Omental fat pad (tissue), 3 donors: ENCODE measurements at regions not wholly inside any gene's neighbourhood (a gene's known extent, or its start where the extent isn't known, plus 50 kb on each side); places are given as distances from the start of the nearest gene placed in this dataset.

Experiments
- ATAC-seq: fragments of 150-250 bp; one replicate; pipeline ENCODE4 v1.9.1; 2016; ENCODE audit warnings: mild to moderate bottlenecking, moderate library complexity; ENCODE audit not compliant: low FRiP score
- DNase-seq: peaks from one replicate; pipeline ENCODE4 v3.0.0-alpha.2; 2019; ENCODE audit warnings: low spot score
- TF ChIP-seq, protein P1 (sequence below), 3 donors: fragments of 450-650 bp; IDR thresholded peaks; one replicate each; pipeline ENCODE4 v1.5.1; 2016 to 2017; ENCODE audit warnings: antibody characterized with exemption in 3 of 3, mild to moderate bottlenecking in 3 of 3, moderate library complexity in 2 of 3

- TF ChIP-seq, protein P1, sequence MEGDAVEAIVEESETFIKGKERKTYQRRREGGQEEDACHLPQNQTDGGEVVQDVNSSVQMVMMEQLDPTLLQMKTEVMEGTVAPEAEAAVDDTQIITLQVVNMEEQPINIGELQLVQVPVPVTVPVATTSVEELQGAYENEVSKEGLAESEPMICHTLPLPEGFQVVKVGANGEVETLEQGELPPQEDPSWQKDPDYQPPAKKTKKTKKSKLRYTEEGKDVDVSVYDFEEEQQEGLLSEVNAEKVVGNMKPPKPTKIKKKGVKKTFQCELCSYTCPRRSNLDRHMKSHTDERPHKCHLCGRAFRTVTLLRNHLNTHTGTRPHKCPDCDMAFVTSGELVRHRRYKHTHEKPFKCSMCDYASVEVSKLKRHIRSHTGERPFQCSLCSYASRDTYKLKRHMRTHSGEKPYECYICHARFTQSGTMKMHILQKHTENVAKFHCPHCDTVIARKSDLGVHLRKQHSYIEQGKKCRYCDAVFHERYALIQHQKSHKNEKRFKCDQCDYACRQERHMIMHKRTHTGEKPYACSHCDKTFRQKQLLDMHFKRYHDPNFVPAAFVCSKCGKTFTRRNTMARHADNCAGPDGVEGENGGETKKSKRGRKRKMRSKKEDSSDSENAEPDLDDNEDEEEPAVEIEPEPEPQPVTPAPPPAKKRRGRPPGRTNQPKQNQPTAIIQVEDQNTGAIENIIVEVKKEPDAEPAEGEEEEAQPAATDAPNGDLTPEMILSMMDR (IDR thresholded peaks at IDR 0.05), result no peak
- no peak for ATAC-seq
- DNase-seq, result no peak
These were observed 216.0 kb downstream of the SAMD5 start for GRCh38 chr6:147724454-147724853.

GRCh38 chr6:147726342-147726741 is 217.9 kb downstream of the SAMD5 start:
- TF ChIP-seq, protein P1 (IDR thresholded peaks at IDR 0.05), result no peak
- no peak for DNase-seq
- ATAC-seq, result no peak

GRCh38 chr6:147728903-147729302 is 220.4 kb downstream of the SAMD5 start:
- TF ChIP-seq, protein P1 (IDR thresholded peaks at IDR 0.05), result no peak
- DNase-seq (no peak), ATAC-seq (no peak)

DNA sequence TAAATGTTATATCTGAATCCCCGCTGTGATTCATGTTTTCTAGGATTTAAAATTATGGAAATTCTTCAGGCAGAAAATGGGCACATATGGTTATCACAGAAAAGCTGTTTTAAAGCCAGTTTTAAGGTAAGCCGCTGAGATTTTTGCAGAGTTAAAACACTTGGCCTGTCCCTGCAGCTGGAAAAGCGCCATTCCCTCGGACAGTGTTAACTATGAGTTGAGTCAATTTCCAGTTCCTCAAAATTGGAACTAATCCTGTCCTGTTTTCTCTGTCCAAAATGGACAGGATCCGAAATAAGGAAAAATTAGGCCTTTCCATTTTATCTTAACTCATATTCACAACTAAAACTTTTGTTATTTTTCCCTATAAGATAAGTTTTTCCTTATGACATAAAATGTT is 225.2 kb downstream of the SAMD5 start:
- ATAC-seq (no peak), DNase-seq (no peak)
- TF ChIP-seq, protein P1 (IDR thresholded peaks at IDR 0.05), result no peak

DNA sequence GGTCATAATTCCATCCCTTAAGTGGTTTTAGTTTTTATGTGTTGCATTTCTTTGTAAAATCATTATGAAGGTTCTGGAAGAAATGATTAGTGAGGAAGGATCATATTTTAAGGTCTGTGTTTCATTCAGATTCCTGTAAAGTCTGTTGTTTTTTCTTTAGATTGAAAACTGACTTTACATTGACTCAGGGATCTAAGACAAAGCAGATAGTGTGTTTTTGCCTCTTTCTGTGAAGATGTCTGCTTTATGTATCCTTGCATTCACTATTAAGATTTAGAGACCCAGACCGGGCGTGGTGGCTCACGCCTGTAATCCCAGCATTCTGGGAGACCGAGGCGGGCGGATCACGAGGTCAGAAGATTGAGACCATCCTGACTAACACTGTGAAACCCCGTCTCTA is 225.7 kb downstream of the SAMD5 start:
- DNase-seq (no peak), ATAC-seq (no peak)
- TF ChIP-seq, protein P1 (IDR thresholded peaks at IDR 0.05), result no peak

DNA sequence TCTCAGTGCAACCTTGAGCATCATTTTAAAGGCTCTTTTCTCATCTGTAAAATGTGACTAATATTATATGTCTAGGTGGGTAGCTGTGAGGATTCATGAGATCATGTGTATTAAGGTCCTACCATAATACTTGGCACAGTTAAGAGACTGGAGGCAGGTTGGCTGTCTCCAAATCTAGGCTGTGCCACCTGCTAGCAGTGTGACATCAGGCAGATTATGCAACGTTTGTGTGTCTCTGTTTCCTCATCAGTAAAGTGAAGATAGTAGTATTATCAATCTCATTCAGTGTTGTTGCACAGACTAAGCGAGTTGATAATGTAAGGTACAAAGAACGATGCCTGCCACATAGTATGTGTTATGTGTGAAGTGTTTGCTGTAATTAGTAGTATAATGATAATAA is 227.4 kb downstream of the SAMD5 start:
- DNase-seq, result no peak
- TF ChIP-seq, protein P1 (IDR thresholded peaks at IDR 0.05), result no peak
- no peak for ATAC-seq

- TF ChIP-seq, protein P1 (IDR thresholded peaks at IDR 0.05), result no peak
- no peak for ATAC-seq
- no peak for DNase-seq
These were observed 228.6 kb downstream of the SAMD5 start for GRCh38 chr6:147737115-147737514.
